ENCODE measurements at regions not wholly inside any gene's neighbourhood (a gene's known extent, or its start where the extent isn't known, plus 50 kb on each side); places are given as distances from the start of the nearest gene placed in this dataset.

DNA sequence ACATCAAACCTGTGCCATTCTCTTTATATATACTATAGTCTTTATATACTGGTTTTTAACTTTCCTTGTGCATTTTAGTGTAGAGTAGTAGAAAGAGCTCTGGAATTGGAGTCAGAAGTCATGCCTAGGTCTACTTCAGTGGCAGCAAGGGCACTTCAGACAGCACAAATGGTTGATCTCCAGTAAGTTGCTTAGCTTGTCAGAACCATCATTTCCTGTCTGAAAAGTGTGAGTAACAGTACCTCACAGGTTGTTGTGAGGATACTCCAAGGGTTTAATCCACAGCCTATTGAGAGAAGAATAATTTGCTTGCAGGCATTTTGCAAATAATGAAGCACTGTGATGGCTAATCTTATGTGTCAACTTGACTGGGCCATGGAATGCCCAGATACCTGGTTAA lies 95.8 kb upstream of the NR4A3 start:
- DNase-seq: no peak

DNA sequence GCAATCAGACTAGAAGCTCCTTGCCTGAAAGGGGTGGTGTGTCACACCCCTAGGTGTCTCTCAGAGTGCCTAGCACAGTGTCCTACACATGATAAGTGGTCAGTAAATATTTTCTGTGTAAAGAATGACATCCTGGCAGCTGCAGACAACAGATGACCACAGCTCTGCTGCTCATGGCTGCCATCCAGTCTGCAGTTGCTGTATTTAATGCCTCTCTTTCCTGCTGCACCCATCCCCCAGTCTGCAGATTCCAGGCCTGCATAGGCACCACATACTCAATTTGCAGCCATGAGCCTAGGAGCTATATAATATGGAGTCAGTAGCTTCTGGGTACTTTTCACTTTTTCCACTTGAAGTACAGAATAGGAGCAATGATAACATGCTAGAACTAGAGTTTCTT lies 94.9 kb upstream of the NR4A3 start:
- no peak for DNase-seq

DNA sequence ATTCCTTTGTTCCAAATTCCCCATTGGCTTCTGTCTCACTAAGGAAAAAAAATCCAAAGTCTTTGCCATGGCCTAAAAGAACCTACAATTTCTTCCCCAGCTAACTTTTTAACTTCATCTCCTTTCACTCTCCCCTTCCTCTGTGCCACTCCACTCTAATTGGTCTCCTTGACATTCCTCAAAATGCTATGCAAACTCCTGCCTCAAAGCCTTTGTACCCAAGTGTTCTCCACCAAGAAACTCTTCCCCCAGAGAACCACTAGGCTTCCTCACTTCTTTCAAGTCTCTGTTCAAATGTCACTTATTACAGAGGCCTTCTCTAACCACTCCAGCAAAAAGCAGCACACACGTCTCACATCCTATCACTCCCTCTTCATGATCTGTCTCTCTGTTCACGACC lies 91.6 kb upstream of the NR4A3 start:
- no peak for DNase-seq

DNA sequence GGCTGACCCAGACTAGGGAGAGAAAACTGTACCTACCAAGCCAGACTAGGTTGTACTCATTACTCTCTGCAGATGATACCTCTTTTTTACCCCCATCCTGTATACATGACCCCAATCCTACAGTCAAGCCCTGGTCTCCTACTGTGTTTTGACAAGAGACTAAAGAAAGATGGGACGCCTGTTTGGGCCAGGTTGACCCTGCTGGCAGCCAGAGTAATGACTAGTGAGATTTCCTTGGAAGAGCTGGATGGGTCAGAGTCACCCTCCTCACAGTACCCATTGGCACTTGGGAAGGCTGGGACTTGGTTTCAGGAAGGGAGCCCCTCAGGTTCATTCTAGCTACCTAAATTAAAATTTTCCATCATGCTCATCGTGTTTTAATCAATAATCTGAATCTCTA lies 89.7 kb upstream of the NR4A3 start:
- no peak for DNase-seq

DNA sequence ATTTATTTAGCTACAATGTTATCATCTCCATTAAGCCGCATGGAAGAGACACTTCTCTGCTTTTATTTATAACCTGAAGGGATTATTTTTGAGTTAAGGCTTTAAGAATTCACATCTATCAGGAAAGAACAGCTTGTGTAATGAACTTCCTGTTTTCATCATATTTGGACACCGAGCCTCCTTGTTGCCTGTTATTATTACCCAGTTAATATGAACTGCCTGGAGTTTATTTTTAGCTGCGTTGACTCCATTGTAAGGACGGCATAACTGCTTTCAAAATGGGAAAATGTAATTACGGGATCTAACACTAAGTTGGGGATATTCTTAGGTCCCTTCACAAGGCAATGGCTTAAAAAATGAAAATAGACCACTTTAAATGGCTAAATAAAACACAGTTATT lies 89.0 kb upstream of the NR4A3 start:
- no peak for DNase-seq

DNA sequence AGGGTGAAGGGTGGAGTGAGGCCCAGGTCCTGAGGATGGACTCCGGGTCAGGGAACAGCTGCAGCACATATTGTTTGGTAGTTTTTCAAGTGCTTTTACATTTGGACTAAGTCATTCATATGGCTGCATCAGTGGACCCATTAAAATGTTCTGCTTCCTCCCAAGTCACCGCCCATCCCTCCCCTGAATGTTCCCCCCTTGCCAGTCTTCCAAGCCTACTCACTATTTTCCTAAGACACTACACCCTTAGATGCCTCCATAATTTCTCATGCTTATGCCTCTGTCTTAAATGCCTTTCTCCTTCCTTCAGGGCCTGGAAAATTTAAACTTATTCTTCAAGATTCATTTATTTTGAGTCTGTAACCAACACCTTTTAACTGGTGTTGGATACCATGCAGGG lies 86.6 kb upstream of the NR4A3 start:
- no peak for DNase-seq

DNA sequence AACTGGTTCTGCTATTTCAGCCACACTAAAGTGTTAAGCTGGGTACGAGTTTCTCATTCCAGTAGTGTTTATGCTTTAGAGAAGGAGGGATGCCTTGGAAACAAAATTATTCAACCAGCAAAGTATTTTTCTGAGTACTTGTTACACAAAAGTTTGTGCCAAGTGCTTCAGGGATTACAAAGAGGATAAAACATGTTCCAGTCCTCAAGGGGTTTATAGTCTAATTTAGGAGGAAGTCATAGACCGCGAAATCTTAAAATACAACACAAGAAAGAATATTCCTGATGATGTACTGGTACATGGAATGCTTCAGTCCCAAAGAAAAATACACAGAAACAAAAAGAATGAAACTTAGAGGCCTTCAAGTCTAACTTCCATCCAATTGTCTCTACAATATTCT lies 85.4 kb upstream of the NR4A3 start:
- DNase-seq: no peak

DNA sequence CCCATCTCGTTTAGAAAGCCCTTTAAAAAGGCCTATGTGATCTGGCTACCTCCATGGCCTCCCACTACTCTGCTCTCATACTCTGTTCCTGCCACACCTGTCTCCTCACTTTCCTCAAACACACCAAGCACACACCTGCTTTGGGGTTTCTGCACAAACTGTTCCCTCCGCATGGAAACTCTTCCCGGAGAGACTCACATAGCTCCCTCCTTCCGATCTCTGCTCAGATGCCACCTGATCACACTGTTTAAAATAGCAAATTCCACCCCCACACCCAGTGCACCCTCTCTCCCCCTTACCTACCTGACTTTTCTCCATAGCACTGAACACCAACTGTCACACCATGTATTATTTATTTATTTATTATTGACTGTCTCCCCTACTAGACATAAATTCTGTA lies 84.0 kb upstream of the NR4A3 start:
- no peak for DNase-seq

DNA sequence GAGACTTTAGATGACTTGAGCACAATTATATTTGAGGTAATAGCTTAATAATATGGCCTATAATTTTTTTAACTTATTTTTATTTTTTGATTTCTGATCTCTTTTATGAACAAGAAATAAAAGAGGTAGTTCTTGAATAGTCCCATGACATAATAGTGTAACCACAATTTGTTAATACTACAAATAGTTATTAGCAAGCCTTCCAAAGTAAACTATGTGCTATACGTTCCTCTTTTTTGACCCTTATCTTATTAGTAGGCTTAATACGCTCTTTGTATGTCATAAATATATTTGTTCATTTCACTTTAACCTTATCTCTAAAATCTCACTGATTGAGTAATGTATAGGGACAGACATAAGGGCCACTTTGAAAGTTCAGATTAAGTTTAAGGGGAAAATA lies 78.7 kb upstream of the NR4A3 start:
- DNase-seq: no peak

DNA sequence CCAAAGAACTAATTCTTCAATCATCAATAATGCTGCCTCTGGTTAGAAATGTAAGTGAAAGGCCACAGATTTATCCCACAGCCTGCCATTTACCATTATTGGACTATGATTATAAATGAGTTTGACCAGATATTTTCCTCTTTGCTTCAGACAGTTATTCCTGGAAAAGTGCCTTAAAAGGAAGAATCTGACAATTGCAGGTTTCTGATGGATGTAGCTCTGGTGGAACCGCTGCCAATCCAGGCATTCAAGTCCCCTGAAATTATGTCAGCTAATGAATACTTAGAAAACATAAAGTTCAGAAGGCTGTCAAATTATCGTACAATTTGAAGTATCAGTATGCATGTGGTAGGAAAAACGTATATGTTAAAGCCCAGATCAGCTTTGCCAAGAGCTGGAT lies 78.2 kb upstream of the NR4A3 start:
- DNase-seq: no peak

DNA sequence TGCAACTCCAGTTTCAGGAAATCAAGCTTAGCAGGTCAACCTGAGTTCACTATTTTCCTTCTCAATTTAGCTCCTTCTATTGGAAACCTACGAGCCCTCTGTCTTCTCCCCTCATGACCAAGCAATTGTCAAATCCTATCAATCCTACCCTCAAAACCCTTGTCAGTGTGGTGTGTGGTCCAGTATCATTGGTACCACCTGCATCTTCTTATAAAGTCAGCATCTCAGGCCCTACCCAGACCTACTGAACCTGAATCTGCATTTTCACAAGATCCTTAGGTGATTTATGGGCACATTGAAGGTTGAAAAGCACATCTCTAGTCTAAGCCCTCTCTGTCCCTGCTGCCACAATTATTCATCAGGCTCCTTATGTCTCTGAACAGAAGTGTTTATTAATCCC lies 77.6 kb upstream of the NR4A3 start:
- no peak for DNase-seq

DNA sequence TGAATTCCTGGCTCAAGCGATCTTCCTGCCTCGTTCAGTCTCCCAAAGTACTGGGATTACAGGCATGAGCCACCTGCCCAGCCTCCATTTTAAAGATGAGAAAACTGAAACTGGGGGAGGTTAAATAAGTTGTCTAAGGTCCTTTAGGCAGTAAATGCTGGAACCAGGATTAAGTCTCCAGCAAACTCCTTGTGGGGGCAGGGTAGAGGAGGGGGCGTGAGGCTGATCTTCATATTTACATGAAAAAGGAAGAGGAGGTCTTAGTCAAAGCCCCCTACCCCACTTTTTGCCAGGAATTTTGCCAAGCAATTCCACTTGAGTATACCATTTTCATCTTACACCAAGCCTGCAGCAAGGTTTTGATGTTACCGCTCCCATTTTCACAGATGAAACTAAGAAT lies 76.6 kb upstream of the NR4A3 start:
- DNase-seq: no peak

DNA sequence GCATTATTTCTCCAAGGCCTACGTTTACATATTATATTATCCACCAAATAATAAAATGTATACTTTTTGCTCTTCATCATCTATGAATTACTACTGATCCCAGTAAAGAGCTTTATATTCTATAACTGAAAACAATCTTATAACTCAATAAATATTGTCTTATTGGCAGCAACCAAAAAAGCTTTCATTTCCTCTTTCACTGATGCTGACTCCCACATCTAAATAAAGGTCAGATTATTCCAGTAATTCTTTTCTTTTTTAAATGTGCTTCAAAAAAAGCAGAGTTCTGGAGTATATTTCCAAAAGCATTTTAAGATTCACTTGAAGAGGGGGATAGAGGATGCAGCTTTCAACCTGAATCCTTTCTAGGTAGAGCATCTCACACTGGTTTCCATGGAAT lies 75.3 kb upstream of the NR4A3 start:
- no peak for DNase-seq

DNA sequence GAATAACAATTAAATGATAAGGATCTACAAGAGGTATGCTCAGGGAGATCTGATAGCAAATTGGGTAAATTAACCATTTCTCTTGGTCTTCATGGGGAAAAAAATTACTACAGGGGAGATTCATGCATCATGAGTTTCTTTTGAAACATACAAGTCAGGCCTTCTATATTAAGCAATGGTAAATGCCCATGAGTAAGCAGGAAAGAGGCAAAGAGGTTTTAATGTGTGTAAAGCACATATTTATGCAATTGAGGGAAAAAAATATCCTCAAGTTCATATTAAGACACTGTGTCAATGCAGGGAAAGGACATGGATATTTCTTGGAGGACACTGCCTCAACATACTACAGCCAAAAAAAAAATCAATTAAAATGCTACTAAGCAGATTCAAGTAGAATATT lies 73.4 kb upstream of the NR4A3 start:
- no peak for DNase-seq

DNA sequence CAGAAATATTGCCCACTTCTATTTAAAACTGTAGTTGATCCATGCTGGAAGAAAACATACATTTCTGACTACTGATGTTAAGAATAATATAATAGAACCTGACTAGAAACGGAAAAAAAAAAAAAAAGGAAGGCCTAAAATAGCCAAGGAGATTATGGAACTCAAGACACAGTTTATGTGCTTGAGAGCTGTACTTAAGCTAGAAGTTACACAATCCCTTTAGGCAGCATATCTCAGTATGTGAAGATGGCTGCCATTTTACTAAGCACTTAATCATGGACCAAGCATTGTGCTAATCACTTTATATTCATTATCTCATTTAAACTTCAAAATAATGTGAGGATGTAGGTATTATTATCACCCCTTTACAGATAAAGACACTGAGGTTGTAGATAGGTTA lies 73.0 kb upstream of the NR4A3 start:
- no peak for DNase-seq

DNA sequence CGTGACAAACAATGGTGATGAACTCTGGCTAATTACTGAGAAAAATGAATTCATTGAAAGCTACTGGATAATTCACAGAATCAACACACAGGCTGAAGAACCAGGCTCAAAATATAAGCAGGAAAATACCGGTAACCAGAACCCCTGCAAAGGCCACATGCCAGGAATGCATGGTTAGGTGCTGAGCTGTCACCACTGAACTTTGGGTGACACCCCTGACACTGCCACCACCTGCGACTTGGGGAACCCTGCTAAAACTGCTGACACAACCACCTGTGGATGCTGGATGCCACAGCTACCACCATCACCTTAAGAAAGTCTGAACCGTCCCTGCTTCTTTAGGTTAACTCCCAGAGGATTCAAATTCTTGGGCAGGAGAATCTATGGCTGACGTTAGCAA lies 72.0 kb upstream of the NR4A3 start:
- no peak for DNase-seq

DNA sequence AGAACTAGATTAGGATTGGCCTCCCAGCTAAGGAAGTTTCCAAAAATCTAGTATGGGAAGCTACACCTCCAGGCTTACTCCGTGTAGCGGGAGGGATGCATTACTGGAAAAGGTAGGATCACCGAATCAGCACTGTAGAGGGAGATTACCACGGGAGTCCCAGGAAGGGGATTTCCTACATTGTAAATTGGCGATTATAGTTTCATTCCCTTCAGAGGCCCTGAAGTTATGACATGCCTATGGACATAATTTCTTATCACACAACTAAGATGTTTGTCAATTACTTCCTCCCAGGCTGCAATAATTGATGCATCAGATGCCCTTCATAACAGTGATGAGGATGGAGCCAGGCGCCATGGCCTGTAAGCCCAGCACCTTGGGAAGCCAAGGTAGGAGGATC lies 71.2 kb upstream of the NR4A3 start:
- no peak for DNase-seq

DNA sequence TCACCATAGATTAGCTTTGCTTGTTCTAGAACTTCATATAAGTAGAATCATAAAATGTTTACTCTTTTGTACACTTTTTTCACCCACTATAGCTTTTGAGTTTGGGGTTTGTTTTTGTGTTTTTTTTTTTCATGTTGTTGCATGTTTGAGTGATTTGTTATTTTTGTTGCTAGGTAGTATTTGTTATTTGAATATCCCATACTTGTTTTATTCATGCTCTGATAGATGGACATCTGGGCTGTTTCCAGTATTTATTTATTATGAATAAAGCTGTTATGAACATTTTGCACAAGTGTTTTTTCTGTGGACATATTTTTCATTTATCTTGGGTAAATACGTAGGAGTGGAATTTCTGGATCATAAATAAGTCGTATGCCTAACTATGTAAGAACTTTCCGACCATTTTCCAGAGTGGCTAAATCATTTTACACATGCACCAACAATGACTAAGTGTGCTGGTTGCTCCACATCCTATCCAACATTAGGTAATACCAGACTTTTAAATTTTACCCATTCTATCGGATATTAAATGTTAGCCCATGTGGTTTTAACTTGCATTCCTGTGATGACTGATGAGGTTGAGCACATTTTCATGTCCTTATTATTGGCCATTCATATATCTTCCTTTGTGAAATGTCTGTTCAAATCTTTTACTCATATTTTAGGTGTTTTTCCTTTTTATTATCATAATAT lies 69.1 kb upstream of the NR4A3 start:
- DNase-seq: no peak

DNA sequence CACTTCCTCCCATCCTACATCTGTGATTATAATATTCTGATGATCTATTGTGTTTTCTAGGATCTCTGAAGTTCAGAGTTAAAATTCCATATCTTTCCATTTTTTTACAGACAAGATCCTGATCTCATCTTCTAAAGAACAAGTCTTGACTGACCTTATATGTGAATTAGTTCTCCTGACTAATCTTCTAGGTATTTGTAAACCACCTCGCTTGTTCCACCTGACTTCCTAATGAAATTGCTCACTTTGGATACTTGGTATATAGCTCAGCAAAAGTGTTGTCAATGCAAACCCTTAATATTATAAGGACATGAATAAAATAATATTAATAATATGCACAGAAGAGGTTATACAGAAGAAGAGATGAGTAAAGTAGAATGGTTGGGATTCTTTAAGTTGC lies 68.2 kb upstream of the NR4A3 start:
- DNase-seq: no peak

DNA sequence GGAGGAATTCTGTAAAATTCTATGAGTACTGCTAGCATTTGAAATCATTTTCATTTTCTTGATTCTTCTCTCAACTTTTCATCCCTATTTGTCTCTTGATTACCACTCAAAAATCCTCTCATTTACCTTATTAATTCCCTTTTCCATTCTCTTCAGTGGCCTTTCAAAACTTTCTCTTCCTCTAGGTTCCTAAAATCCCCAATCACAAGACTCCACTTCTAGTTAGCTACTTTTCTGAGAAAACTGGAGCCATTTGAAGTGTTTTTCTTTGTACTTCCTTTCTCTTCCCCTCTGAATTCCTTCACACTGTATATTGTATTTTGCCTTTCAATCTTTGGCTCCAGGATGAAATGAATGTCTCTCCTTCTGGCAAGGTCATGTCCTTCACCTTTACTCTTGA lies 61.3 kb upstream of the NR4A3 start:
- DNase-seq: no peak

DNA sequence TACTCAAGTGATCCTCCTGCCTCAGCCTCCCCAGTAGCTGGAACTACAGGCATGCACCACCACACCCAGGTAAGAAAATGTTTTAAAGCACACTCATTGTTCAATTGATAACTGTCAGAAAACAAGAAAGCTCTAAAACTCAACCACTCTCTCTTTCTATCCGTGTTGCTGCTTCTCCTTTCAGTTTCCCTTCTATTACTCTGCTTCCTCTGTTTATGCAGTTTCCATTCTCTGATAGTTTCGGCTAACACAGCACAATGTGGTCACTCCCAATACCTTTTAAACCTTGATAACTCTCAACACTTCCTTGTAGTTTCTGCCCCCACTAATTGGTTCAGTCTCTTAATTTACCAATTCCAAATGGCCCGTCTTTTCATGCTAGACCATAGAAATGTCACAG lies 59.2 kb upstream of the NR4A3 start:
- DNase-seq: no peak

Data from activated CD8-positive, alpha-beta memory T cell treated with anti-CD3 and anti-CD28 coated beads for 24 hours (primary cell).